Thoracic aorta (tissue), 2 donors: ENCODE measurements at regions not wholly inside any gene's neighbourhood (a gene's known extent, or its start where the extent isn't known, plus 50 kb on each side); places are given as distances from the start of the nearest gene placed in this dataset.

Experiments used
- ATAC-seq: fragments of 150-250 bp; one replicate; pipeline ENCODE4 v1.8.0; 2017; ENCODE audit warnings: low read depth; ENCODE audit not compliant: insufficient number of reproducible peaks, low FRiP score
- DNase-seq: peaks from one replicate; pipeline ENCODE4 v3.0.0-alpha.2; 2020; ENCODE audit warnings: low spot score
- H3K27ac ChIP-seq, 2 donors: fragments of 200-600 bp; sonication (generic); 1 replicate in 1 of 2; 2 replicates in 1 of 2; pipeline ENCODE4 v1.5.1; 2016; ENCODE audit warnings: mild to moderate bottlenecking in 2 of 2, moderate library complexity in 2 of 2
- H3K27me3 ChIP-seq: fragments of 200-600 bp; sonication (generic); replicated peaks from 2 replicates; pipeline ENCODE4 v1.6.0; 2016; ENCODE audit warnings: mild to moderate bottlenecking; ENCODE audit not compliant: insufficient read depth
- H3K36me3 ChIP-seq: fragments of 200-600 bp; sonication (generic); one replicate; pipeline ENCODE4 v1.5.1; 2016
- H3K4me1 ChIP-seq, 2 donors: fragments of 200-600 bp; sonication (generic); 1 replicate in 1 of 2; 2 replicates in 1 of 2; pipeline versions ENCODE4 v1.5.1 to v1.6.0; 2016; ENCODE audit warnings: low read depth in 2 of 2, mild to moderate bottlenecking in 1 of 2; ENCODE audit not compliant: control insufficient read depth in 1 of 2
- H3K4me3 ChIP-seq: fragments of 200-600 bp; sonication (generic); 2 replicates; pipeline ENCODE4 v1.5.1; 2016; ENCODE audit warnings: mild to moderate bottlenecking
- H3K9me3 ChIP-seq: fragments of 200-600 bp; sonication (generic); 2 replicates; pipeline ENCODE4 v1.5.1; 2016
- CTCF ChIP-seq: fragments of 200-600 bp; sonication (generic); IDR thresholded peaks from one replicate; pipeline ENCODE4 v1.5.1; 2019; ENCODE audit warnings: antibody characterized with exemption

DNA sequence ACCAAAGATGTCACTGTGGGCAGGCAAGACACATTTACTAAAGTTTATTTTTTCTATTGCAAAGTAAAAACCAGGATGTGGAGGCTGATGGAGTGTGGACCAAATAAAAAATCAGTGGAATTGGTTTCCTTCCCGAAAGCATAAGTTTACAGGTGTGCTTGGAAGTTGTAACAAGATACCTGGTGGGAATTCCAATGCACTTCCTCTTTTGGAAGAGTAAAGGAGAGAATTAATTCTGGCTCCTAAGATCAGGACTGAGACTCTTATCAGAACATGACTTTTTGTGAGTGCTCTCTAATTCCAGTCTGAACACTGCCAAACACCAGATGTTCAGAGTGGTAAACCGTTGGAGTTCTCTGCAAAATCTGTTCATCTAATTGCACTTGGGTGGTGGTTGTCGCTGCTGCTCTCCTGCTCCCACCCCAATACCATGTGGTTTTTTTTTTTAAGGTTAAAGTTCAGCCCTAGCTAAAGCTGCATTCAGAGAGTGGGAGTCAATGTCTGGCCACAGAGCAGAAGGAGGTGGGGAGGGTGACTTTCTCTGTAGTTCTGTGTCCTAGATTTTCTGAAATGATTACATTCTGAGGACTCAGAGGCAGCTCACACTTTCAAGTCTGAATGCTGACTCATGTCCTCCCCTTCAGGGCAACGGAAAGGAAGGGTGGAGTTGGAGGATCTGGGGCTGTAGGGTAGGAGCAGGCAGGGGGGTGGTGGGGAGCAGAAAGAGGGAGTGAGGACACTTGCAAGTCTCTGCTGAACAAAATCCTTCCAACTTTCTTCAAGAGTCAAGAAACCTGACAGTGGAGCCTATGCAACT, 275.8 kb upstream of the PRDM1 start:
- Histone ChIP-seq H3K9me3 (no peaks in the 10 kb centered on the region), H3K27me3 (no peaks in the 10 kb centered on the region), H3K4me3 (no peak overlapping the region), H3K4me1 (peaks cover 0 to 3% of the 10 kb centered on the region in 2 donors), H3K27ac (no peak overlapping the region), H3K36me3 (no peaks in the 10 kb centered on the region)
- no peak for TF ChIP-seq CTCF
- ATAC-seq (peak; percentile 28), DNase-seq (peak; percentile 12)

DNA sequence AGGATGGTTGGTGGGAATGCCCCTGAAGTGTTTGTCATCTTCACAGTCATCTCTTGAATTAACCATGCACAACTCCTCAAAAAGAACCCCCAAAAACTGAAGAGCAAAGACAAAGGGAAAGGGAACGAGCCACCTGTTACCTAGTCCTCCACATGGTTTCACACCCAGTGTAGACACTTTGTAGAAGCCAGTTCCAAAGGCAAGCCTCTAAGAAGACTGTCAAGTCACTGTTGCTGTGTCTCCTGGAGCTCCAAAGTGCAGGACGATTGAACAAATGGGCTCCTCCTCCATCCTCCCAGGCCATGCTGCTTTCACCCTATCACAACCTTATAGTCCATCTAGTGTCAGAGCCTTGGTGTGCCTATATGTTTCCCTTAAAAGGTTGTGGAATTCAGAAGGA, 277.6 kb upstream of the PRDM1 start:
- no peak overlapping the region for H3K4me3 ChIP-seq
- H3K27me3 ChIP-seq = no peaks in the 10 kb centered on the region

GRCh38 chr6:105807905-105808304, 278.2 kb upstream of the PRDM1 start:
- no peak overlapping the region for H3K27ac ChIP-seq
- TF ChIP-seq CTCF = no peak
- H3K4me1 ChIP-seq = peaks cover 0 to 3% of the 10 kb centered on the region in 2 donors
- no peaks in the 10 kb centered on the region for H3K36me3 ChIP-seq
- H3K9me3 ChIP-seq = no peaks in the 10 kb centered on the region
- no peak overlapping the region for H3K4me3 ChIP-seq
- ATAC-seq (no peak), DNase-seq (no peak)
- H3K27me3 ChIP-seq = no peaks in the 10 kb centered on the region

More for the DNA sequence above, 277.6 kb upstream of the PRDM1 start:
- H3K36me3 ChIP-seq = no peaks in the 10 kb centered on the region
- peaks cover 0 to 3% of the 10 kb centered on the region in 2 donors for H3K4me1 ChIP-seq
- no peaks in the 10 kb centered on the region for H3K9me3 ChIP-seq
- no peak for DNase-seq
- TF ChIP-seq CTCF = no peak
- ATAC-seq = no peak
- no peak overlapping the region for H3K27ac ChIP-seq

DNA sequence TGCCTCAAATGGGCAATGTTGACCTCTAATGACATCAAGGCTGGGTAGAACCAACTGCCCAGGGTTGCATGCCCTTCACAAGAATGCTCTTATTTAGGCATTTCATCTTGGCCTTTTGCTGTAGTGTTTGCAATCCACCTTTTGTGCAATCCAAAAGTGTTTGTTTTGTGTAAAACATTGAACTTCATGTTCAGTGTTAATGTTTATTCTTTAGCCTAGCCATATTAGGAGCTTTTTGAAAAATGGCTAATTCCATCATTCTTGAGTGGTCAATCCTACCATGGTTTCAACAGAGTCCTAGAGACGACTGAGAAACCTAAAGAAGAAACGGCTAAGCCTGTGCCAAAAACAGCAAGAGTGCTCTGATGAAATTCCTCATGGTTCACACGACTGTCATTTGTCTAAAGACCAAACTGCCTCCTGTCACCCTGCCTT, 279.6 kb upstream of the PRDM1 start:
- peaks cover 0 to 3% of the 10 kb centered on the region in 2 donors for H3K4me1 ChIP-seq
- DNase-seq (no peak), ATAC-seq (no peak)
- no peaks in the 10 kb centered on the region for H3K27me3 ChIP-seq
- H3K27ac ChIP-seq = no peak overlapping the region
- no peak overlapping the region for H3K4me3 ChIP-seq
- no peak for TF ChIP-seq CTCF
- H3K9me3 ChIP-seq = no peaks in the 10 kb centered on the region
- no peaks in the 10 kb centered on the region for H3K36me3 ChIP-seq

- H3K4me3 ChIP-seq = no peak overlapping the region
- no peaks in the 10 kb centered on the region for H3K36me3 ChIP-seq
- ATAC-seq (no peak), DNase-seq (no peak)
- no peaks in the 10 kb centered on the region for H3K9me3 ChIP-seq
- no peak for TF ChIP-seq CTCF
- H3K4me1 ChIP-seq = no peaks in the 10 kb centered on the region
- H3K27ac ChIP-seq = no peak overlapping the region
- no peaks in the 10 kb centered on the region for H3K27me3 ChIP-seq
Measured at GRCh38 chr6:105805501-105806023, 280.6 kb upstream of the PRDM1 start.
